B cell (primary cell): ENCODE measurements at regions not wholly inside any gene's neighbourhood (a gene's known extent, or its start where the extent isn't known, plus 50 kb on each side); places are given as distances from the start of the nearest gene placed in this dataset.

Source experiments
- CTCF ChIP-seq: fragments of 200-600 bp; IDR thresholded peaks from one replicate; pipeline ENCODE4 v1.8.0; 2022; ENCODE audit warnings: antibody characterized with exemption, mild to moderate bottlenecking
- EZH2 ChIP-seq: IDR thresholded peaks from 2 replicates; pipeline ENCODE4 v1.6.1; 2012; ENCODE audit warnings: borderline replicate concordance, low read depth, mild to moderate bottlenecking, moderate library complexity, low read length; ENCODE audit not compliant: insufficient read depth, poor library complexity, severe bottlenecking

GRCh38 chr3:22555753-22556435 is 647.2 kb upstream of the UBE2E2 start:
- TF ChIP-seq CTCF (no peak), EZH2 (no peak)
